CD1c-positive myeloid dendritic cell (primary cell): ENCODE measurements at regions not wholly inside any gene's neighbourhood (a gene's known extent, or its start where the extent isn't known, plus 50 kb on each side); places are given as distances from the start of the nearest gene placed in this dataset.
"Not testable (repeated sequence)": the region's sequence is repeated elsewhere in the genome, so short reads cannot be mapped to it uniquely, and the experiment has no call there.

Source experiments
- DNase-seq: peaks from one replicate; pipeline ENCODE4 v3.0.0-alpha.2; 2016; ENCODE audit errors: extremely low spot score

DNA sequence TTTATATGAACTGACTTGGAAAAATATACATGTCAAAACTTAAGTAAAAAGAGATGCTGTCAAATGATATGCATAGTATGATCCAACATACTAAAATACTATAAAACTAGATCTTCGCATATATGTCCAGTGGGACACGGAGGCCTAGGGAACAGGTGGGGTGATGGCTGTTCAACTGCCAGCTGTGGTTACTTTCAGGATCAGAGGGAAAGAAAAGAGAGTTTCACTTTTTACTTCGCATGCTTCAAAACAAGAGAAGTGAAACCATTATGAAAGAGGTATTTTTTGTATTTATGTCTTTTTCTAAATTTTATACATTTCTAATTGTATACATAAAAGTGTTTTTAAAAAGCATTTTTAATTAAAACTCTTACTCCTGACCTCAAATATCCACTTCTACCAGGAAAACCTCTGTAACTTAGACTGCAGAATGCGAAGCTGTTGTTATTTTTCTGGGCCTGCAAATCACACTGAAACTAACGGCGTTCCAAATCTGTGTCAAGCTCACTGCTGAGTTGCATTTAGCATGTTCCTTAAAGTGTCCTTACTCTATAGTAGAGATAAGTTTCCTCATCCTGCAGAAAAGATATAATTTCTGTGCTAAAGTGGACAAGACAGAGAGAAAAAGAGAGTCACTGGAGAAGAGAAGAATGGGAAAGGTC, 97.8 kb upstream of the SLC35G4 start:
- no peak for DNase-seq

DNA sequence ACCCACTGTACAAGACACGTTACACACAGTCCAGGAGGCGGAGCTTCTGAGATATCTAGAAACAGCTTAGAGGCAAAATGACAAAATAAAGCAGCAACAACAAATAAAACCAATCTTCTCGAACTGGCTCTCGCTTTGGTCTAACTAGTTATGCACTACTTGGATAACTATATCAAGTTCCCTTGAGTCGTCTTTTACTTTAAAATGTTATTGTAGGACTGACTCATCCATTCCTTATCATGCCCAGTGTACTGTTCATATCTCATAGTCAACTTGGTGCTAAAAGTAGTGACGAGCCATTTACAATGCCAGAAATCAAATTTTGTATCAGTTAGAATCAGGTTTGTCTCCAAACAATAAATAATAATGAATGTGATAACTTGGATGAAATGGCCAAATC, 102.5 kb upstream of the SLC35G4 start:
- no peak for DNase-seq

DNA sequence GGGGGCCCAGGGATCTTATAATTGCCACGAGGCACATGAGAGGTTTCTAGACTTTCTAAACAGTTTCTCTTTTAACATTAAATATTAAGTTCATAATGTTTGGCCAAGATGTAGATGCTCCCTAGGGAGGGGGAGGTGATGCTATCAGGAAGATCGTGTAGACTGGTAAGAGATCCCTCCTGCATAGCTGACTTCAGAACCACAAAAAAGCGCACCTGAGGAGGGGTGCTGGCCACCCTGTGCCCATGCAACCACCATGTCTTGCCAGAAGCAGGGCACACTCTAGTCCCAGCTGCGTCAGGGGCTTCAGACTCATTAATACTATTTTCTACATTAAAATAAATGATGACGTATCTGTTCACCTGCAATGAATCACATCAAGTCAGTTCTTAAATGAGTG, 103.4 kb upstream of the SLC35G4 start:
- DNase-seq, result no peak

DNA sequence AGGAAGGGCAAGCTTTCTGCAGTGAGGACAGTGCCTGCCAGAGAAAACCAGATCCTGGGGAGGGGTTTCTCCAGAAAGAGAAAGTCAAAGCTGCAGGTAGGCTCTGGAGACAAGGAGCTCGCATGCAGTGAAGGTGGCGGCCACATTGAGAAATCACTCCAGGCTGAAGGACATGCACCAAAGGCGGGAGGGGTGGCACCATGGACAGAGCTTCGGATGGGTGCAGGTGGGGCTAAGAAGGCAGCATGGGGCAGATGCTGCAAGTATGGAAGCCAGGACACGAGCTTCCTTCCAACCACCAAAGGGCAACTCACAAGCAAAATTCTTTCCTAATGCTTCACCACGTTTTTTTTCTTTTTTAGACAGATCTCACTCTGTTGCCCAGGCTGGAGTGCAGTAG, 104.4 kb upstream of the SLC35G4 start:
- no peak for DNase-seq

DNA sequence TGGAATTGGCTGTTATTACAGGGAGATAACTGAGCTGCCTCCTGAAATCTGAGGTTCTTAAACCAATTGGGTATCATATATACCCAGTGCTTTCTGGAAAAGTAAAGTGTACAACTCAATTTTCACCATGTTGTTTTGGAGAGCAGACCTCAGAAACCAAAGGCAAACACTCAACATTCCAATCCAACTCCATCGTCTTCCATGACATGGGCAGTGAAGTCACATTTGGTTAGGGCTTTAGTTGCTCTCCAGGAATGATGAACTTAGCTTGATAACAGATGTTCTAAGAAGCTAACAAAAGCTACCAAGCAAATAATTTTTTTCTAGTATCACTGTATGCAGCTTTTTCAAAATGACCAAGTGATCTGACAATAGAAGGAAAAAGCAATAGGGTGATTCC, 107.0 kb upstream of the SLC35G4 start:
- DNase-seq, result no peak

DNA sequence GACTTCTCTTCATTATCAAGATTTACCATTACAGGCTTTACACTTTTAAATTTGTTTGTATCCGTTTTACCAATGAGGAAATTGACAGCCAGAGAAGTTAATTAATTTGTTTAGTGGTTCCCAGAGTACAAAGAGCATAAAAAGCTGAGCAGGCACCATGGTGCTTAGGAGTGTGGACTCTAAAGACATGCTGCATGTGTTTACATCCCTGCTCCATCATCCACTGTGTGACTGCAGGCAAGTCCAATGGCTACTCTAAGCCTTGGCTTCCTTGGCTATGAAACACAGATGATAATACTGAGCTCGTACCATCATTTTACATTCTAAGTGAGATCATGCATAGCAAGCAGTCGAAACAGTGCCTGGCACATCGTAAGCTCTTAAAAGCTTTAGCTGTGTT, 108.0 kb upstream of the SLC35G4 start:
- DNase-seq, result no peak

DNA sequence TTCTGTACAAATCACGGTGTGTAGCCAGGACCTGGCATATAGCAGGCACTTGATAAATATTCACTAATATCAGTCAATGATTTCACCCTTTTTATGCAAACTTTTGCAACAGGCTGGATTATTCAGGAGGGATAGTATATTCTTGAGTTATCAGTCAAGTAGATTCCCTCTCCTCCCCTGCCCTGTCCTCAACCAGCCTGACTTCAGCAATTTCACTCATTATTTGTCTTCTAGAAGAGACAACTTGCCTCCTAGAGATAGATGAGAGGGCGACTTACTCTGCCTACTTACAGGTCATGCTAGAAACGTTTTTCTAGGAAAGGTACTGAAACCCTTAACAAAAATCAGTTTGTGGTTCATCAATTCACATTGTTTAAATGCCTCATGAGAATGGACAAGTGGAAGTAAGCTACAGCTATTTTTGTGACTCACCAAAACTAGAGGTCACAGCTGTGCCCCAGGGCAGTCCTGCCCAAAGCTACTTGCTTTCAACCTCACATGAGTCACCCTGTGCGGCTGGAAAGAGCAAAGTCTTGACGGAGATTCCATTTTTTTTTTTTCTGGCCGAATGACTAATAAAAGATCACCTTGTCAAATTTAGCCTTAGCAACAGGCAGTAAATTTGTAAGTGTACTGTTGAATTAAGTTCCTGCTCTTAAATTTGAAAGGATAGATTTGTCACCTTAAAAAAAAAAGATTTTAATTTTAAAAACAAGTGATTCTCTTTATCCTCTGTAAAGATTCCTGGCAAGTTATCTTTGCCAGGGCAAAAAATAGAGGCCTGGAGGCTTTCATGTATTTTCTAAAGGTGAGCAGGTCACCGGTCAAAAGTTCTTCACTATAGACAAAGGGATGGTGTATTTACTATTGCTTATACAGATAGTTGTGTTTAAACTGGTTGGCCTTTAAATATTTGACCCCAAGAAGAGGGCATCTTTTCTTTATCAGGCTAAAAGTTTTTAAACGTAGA, 109.0 kb upstream of the SLC35G4 start:
- DNase-seq, result no peak

DNA sequence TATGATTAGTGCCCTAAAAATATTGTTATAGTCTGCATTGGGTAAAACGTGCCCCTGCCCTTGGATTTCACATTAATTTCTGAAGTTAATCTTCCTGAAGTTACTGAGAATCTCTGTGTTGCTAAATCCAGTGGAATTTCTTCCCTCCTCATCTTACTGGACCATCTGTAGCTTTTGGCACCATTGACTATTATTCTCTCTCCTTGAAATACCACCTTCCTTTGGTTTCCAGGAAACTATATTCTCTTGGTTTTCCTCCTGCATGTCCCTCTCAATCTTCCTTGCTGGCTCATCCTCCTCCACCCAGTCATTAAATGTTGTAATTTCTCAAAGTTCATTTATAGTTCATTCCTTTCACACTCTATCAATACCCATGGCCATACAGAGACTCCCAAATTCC, 110.6 kb upstream of the SLC35G4 start:
- no peak for DNase-seq

DNA sequence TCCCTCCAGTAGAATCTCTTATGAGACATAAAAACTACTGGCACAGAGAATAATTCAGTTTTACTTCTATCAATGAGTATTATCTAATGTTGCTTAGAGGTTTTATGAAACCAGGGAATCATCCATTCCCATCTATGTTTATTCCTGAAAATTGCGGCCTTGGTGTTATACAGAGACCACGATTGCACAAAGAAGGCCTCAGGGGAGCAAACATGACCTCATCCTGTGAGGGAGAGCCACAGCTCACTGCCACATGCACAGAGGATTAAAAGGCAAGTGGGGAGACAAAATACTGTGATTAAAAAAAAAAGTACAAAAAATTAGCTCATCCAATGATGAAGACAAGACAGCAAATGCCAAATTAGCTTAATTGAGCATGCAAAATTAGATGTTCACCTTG, 111.8 kb upstream of the SLC35G4 start:
- DNase-seq, result no peak

DNA sequence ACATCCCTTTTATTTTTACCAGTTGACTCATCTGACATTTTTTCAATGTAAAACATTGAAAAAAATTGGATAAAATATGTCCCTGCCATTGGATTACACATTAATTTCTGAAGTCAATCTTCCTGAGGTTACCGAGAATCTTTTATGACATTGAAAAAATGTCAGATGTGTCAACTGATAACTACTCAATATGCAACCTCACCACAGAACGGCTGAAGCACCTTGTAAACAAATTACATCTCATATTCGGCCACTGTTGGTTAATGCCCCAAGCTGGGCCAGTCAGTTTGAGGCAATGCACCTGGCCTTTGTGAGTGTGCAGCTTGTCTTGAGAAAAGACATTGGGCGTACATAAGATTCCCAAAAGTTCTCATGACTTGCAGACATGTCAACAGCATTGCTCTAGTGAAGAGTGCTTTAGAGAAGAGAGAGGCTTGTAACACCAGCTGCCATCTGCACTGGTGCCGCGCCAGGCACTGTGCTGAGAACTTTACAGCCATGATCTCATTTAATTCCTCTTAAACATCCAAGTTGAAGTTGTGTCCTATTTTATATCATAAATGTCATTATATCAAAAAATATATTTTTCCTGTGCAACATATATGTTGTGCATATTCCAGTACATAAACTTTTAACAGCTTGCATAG, 112.7 kb upstream of the SLC35G4 start:
- DNase-seq, result no peak

DNA sequence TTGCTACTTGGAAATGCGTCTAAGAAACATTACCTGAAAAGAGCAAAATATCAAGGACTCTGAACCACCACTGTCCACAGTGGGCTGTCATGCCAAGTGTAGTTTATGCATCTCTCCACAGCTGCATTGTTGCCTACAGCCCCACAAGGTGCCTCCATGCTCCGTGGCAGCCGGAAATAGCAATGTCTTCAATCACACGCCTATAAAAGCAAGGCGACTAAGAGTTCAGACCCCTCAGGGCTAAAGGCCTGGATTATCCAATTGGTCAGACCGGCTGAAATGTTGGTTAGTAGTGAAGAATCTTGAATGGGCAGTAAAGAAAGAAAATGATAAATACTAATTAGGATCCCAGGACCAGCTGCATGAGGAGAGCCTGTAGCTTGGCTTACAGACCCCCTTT, 114.0 kb upstream of the SLC35G4 start:
- no peak for DNase-seq

DNA sequence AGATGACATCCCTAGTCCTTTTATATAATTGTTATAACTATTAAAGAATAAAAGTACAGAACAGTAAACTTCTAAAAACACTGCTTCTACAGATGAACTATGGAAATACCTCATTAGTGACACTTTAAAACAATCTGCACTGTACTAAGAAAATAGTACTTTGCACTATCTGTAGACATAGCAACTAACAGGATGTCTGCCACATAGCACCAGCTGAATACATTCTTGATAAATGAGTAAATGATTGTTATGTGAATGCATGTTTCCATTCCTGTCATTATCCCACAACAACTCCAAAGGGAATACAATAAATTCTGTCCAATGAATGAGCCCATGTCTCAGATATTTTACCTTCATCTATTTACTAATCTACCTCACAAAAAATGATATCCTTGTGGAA, 115.3 kb upstream of the SLC35G4 start:
- DNase-seq, result no peak

DNA sequence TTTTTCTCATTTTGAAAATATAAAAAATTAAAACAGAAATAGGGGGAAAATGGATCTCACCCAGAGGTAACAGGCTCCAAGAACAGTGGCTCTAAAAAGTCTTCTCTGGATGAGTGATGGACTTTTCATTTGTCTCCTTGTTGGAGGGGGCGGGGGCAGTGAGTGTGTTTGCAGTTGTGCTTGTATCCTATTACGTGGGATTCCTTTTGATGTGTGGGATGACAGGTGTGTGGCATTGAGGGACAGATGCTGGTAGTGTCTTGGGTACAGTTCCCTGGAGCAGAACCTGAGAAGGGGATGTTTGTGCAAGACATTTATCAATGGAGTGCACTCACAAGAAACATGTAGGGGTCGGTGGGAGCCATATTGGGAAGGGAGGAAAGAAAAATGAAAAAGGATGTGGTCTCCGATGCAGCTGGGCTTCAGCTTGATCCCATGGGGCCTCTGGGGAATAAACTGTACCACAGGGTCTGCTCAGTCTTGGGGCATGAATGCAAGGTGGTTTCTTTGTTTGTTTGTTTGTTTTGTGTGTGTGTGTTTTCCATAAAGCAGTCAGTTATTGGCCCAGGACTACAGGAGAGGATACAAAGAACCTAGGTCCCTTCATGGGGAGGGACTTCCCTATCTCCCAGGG, 120.0 kb upstream of the SLC35G4 start:
- DNase-seq, result no peak

DNA sequence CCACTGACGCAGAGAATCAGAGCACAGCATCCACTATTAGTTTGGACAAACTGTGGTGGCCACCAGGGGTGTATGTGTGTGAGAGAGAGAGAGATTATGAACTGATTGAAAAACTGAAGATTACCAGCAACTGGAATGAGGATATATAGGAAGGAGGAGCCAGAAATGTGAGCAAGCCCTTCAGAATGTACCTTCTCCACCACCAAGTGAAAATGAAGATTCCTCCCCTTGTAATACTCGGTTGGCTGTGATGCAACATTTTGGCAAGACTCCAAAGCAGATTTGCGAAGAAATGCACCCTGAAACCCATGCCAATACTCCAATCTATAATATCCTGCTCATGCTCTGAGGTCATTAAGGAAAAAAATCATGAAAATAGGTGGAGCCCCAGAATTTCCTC, 121.2 kb upstream of the SLC35G4 start:
- DNase-seq, result no peak

DNA sequence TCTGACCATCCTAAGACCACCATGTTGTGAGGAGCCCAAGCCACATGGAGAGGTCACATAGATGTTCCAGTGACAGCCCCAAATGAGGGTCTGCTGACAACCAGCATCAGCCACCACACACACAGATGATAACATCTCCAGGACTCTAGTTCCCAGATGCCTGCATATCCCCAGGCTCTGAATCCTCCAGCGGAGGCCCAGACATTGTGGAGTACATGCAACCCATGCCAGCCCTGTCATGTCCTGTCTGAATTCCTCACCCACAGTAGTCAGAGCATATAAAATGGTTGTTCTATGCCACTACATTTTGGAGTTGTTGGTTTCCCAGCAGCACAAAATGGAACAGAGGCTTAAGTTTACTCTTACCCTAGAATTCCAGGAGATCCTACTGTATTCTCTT, 122.0 kb upstream of the SLC35G4 start:
- DNase-seq, result no peak

DNA sequence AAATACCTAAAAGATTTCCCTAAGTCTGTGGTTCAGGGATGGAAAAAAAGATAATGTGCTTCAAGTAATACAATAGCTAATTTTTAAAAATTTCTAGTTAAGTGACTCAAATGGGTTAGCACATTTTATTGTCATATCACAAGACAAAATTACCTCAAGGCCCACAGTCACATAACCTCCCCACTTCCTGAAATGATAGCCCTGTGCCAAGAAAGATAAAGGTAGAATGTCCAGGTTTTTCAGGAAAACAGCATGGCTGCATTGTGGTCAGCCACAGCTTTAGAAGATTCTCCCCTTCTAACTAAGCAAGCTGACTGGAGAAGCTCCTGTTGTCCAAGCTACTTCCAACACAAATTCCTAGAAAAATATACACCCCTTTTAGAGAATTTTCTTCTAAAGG, 127.1 kb upstream of the SLC35G4 start:
- no peak for DNase-seq

DNA sequence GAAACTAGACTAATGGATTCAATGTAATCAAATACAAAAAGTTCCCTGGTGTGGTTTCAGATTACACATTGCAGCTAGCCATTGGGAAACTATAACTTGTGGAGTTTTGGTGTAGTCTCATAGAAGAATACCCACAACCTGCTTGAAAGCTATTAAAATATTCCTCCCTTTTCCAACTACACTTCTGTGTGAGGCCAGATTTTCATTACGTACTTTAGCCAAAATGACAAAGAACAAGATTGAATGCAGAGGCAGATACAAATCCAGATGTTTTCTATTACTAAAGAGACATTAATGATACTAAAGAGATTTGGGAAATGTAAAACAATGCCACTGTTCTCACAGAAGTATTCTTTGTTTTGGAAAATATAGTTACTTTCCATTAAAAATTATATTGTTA, 128.7 kb upstream of the SLC35G4 start:
- no peak for DNase-seq

DNA sequence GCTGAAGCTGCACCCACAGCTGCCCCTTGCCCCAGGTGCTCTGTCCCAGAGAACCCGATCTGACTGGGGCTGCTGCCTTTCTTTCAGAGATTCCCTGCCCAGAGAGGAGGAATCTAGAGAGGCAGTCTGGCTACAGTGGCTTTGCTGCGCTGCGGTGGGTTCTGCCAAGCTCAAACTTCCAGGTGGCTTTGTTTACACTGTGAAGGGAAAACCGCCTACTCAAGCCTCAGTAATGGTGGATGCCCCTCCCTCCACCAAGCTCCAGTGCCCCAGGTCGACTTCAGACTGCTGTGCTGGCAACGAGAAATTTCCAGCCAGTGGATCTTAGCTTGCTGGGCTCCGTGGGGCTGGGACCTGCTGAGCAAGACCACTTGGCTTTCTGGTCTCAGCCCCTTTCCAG, 130.4 kb upstream of the SLC35G4 start:
- DNase-seq, result not testable (repeated sequence)

DNA sequence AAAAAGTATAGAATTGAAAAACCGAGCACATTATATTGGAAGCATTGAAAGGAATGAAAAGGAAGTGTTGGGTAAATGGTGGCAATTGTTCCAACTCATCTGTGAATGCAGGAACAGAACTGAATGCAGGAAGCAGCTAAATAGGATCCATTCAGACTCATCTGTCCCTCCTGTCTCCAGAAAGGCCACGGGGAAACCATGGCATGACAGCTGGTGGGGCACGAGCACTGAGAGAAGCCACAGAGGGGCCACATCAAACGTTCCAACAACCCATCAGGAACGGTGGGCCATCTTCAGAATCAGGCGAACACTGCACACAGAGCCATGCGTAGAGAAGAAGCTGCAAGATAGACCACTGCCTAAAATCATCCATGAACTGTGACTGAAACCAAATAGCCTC, 138.5 kb upstream of the SLC35G4 start:
- no peak for DNase-seq

DNA sequence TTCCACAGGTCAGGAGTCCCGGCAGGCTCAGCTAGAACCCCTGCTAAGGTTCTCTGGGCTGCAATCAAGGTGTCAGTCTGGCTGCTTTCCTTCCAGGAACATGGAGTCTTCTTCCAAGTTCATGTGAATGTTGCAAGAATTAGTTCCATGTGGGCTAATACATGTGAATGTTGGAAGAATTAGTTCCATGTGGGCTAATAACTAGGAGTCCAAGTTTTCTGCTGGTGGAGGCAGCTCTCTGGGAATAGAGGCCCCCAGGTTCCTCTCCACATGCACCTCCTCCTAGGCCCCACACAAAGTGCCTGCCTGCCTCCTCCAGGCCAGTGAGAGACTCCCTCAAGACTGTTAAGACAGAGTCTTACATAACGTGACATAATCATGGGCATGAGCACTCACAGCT, 140.8 kb upstream of the SLC35G4 start:
- no peak for DNase-seq

DNA sequence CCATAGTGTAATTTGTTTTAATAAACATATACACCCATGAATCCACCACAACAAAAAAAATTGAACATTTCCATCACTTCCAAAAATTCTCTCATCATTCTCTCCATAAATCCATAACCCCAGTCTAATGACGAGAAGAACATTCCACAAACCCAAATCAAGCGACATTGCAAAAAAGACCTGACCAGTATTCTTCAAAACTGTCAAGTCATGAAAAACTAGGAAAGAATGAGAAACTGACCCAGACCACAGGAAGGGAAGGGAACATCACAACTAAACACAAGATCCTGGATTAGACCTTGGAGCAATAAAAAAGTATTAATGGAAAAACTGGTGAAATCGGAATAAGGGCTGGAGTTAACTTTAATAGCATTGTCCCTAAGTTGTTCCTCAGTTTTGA, 141.3 kb upstream of the SLC35G4 start:
- no peak for DNase-seq

DNA sequence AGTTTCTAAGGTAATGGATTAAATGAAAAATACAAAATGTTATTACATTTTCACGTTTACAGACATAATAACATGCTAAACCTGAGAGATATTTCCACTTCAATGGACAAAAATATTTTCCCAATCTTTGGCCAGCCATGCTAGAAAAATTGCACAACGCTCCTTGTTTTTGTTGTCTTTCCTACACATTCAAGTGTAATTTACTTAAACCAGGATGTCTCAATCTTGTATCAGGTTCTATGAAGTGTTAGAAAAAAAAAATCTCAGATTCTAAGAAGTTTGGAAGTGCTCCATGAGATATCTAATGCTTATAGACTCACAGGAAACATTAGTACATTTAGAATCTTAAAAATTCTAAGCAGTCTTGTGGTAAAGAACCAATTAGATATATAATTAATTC, 141.8 kb upstream of the SLC35G4 start:
- DNase-seq, result no peak
